T47D (cell line): ENCODE measurements at regions not wholly inside any gene's neighbourhood (a gene's known extent, or its start where the extent isn't known, plus 50 kb on each side); places are given as distances from the start of the nearest gene placed in this dataset.

Experiments
- DNase-seq, 2 experiments: peaks; one replicate each; pipeline versions ENCODE4 v3.0.0 to v3.0.0-alpha.2; 2011 to 2012; ENCODE audit warnings: low read depth in 1 of 2, low spot score in 1 of 2
- JUND ChIP-seq: IDR thresholded peaks from 2 replicates; pipeline ENCODE4 v1.6.1; 2012; ENCODE audit warnings: low read depth
- in situ Hi-C: cut with HindIII; loops from 2 replicates; pipeline ENCODE4 v1.10.0; 2016; ENCODE audit warnings: low sequenced_read_pairs, low pct_unique_long_range_greater_than_20kb

DNA sequence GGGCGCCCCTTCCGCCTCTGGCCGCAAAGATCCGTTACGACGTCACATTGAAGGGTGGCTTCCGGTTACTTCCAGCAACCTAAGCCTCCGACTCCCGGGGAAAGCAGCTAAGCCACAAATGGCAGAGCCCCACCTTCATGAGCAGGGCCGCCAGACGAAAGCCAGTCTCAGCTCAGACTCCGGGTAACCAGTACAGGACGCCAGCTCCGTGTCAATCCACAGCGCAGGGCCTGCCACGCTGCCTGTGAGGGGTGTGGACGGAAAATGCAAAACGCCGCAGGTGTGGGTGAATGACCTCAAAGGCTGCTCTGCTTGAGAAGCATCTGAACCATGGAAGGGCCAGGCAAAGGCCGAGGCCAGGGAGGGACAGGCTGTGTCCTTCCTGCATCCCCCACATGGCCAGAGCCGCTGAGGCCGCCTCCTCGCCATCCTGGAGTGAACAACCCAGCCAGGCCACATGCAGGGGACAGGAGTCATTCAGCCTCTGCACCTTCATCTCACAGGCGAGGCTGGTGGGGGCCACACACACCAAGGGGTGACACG, 53.5 kb upstream of the PPP2R2D start:
- DNase-seq: no peak
- TF ChIP-seq JUND: no peak
- in situ Hi-C loops: no loop called here

GRCh38 chr10:131848296-131848695, 52.5 kb upstream of the PPP2R2D start:
- TF ChIP-seq JUND: no peak
- DNase-seq: no peak
- in situ Hi-C loops: no loop called here

- in situ Hi-C loops: no loop called here
- TF ChIP-seq JUND: no peak
- no peak for DNase-seq
Measured at GRCh38 chr10:131848741-131849590, 51.8 kb upstream of the PPP2R2D start.

- DNase-seq: no peak
- in situ Hi-C loops: no loop called here
- TF ChIP-seq JUND: no peak
Measured at GRCh38 chr10:131849591-131850382, 51.0 kb upstream of the PPP2R2D start.

DNA sequence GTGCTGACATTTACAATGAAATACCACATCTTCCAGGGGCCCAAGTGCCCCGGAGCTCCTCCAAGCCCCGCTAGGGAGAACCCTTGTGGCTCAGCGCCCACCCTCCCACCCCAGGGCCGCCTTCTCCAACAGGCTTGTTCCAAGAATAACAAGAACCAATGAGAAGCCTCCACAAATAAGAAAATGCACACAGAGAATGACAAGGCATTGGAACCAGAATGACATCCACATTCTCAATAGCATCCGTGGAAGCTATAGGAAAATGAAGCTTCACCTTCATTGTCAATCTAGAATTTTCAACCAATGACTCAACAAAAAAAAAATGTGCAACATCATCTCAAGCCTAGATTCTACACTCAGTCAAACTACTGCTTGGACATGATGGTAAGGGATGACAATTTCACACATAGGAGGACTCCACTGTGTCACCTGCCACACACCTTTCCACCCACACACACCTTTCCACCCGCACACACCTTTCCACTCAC, 50.4 kb upstream of the PPP2R2D start:
- TF ChIP-seq JUND: no peak
- no peak for DNase-seq
- in situ Hi-C loops: no loop called here
